Mesothelial cell of epicardium (in vitro differentiated cells): ENCODE measurements at regions not wholly inside any gene's neighbourhood (a gene's known extent, or its start where the extent isn't known, plus 50 kb on each side); places are given as distances from the start of the nearest gene placed in this dataset.

Experiments used
- DNase-seq, 2 experiments: peaks; one replicate each; pipeline ENCODE4 v3.0.0; 2021; ENCODE audit warnings: low spot score in 2 of 2; ENCODE audit not compliant: unreplicated experiment in 2 of 2
- H3K27ac Mint-ChIP-seq: 2 replicates; pipeline ENCODE4 v1.8.0; 2021; ENCODE audit warnings: mixed read lengths
- H3K27me3 Mint-ChIP-seq: 2 replicates; pipeline ENCODE4 v1.8.0; 2021; ENCODE audit warnings: low read depth, mixed read lengths
- H3K36me3 Mint-ChIP-seq: 2 replicates; pipeline ENCODE4 v1.8.0; 2021; ENCODE audit warnings: mixed read lengths
- H3K4me1 Mint-ChIP-seq: 2 replicates; pipeline ENCODE4 v1.8.0; 2021; ENCODE audit warnings: mixed read lengths
- H3K4me3 Mint-ChIP-seq: 2 replicates; pipeline ENCODE4 v1.8.0; 2021; ENCODE audit warnings: mild to moderate bottlenecking, moderate library complexity, mixed read lengths
- H3K9me3 Mint-ChIP-seq: 2 replicates; pipeline ENCODE4 v1.8.0; 2021; ENCODE audit warnings: mixed read lengths
- TF ChIP-seq, protein P1 (sequence below): fragments of 200-600 bp; sonication (generic); IDR thresholded peaks from one replicate; pipeline ENCODE4 v1.5.0; 2021; ENCODE audit warnings: antibody characterized with exemption; ENCODE audit not compliant: unreplicated experiment

DNA sequence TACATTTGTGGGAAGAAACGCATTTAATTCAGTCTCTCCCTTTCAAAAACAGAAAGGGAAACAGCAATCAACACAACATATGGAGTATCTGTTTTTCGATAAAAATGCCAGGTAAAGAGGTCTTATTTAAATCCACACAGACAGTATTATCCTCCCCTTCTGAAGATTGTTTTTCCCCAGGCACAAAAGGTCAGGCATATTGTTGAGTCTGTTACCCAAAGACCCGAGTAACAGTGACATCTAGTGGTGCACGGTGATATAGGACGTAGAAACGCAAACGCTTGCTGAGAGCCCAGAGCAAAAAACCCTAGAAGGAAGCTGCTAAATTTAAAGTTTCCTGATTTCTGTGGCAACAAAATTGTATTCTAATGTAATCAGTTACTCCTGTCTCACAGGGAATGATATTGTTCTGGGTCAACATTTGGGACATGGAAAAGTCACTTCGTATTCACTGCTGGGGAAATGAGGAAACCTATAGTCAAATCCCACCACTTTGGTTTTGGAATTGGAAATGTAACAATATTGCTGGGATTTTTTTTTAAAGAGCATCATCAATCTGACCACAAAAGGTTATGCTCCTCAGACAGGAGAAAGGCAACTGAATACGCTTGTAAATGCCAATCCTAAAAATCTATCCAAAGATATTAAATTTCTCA is 312.7 kb upstream of the CCDC54 start:
- TF ChIP-seq, protein P1, sequence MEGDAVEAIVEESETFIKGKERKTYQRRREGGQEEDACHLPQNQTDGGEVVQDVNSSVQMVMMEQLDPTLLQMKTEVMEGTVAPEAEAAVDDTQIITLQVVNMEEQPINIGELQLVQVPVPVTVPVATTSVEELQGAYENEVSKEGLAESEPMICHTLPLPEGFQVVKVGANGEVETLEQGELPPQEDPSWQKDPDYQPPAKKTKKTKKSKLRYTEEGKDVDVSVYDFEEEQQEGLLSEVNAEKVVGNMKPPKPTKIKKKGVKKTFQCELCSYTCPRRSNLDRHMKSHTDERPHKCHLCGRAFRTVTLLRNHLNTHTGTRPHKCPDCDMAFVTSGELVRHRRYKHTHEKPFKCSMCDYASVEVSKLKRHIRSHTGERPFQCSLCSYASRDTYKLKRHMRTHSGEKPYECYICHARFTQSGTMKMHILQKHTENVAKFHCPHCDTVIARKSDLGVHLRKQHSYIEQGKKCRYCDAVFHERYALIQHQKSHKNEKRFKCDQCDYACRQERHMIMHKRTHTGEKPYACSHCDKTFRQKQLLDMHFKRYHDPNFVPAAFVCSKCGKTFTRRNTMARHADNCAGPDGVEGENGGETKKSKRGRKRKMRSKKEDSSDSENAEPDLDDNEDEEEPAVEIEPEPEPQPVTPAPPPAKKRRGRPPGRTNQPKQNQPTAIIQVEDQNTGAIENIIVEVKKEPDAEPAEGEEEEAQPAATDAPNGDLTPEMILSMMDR, result peak; percentile 81
- peaks cover 46% of the 10 kb centered on the region for H3K4me1 Mint-ChIP-seq
- peaks cover 4% of the 10 kb centered on the region for H3K36me3 Mint-ChIP-seq
- H3K27me3 Mint-ChIP-seq, result no peaks in the 10 kb centered on the region
- peak; percentile 22 to 79 for DNase-seq
- H3K9me3 Mint-ChIP-seq, result peaks cover 5% of the 10 kb centered on the region
- H3K27ac Mint-ChIP-seq, result peak overlapping the region; percentile 85
- no peak overlapping the region for H3K4me3 Mint-ChIP-seq

DNA sequence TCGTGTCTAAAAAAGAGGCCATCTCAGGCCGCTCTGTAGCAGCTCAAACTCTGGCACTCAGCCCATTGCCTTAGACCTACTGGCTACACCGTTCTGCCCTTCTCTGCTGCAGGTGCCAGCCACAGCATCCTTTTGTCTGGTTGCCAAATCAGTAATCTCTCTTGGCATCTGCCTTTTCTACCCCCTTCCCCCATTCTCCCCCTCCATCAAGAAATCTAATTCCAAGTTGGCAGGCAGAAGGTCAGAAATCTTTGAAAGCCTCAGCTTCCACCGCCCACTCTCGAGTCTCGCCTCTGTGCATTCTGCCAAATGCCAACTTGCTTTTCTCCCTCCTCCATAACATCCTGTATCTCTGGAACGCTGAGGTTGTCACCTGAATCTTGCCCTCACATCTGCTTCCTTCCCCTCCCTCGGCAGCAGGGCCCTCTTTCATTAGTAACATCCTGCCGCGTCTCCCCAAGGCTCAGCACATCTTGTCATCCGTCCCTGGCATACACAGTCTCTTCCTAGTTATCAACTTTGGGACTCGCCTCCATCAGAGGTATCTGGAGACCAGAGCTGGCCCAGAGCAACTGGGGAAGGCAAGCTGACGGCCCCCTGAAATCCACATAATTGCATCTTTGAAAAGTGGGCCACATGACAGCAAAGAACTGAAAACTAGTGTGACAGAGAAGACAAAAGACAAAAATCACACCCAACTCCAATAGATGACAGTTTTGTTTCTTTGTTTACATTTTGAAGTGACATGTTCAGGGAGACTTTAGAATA is 312.0 kb upstream of the CCDC54 start:
- H3K4me1 Mint-ChIP-seq, result peaks cover 46% of the 10 kb centered on the region
- H3K36me3 Mint-ChIP-seq, result peaks cover 4% of the 10 kb centered on the region
- H3K9me3 Mint-ChIP-seq, result peaks cover 5% of the 10 kb centered on the region
- H3K27me3 Mint-ChIP-seq, result no peaks in the 10 kb centered on the region
- TF ChIP-seq, protein P1, result no peak
- H3K27ac Mint-ChIP-seq, result peak overlapping the region; percentile 52
- H3K4me3 Mint-ChIP-seq, result no peak overlapping the region
- DNase-seq, result no peak

DNA sequence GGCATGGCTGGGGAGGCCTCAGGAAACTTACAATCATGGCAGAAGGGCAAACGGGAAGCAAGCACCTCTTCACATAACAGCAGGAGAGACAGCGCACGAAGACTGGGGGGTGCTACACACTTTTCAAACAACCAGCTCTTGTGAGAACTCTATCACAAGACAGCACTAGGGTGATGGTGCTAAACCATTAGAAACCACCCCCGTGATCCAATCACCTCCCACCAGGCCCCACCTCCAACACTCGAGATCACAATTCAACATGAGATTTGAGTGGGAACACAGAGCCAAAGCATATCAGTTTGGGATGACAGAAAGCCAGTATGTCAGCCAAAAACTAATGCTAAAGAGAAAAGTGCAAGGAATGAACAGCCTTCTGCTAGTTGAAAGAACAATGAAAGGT is 309.8 kb upstream of the CCDC54 start:
- DNase-seq, result no peak
- H3K27me3 Mint-ChIP-seq, result no peaks in the 10 kb centered on the region
- H3K9me3 Mint-ChIP-seq, result peaks cover 5% of the 10 kb centered on the region
- TF ChIP-seq, protein P1, result no peak
- peaks cover 3% of the 10 kb centered on the region for H3K36me3 Mint-ChIP-seq
- no peak overlapping the region for H3K4me3 Mint-ChIP-seq
- peaks cover 33% of the 10 kb centered on the region for H3K4me1 Mint-ChIP-seq
- H3K27ac Mint-ChIP-seq, result no peak overlapping the region

DNA sequence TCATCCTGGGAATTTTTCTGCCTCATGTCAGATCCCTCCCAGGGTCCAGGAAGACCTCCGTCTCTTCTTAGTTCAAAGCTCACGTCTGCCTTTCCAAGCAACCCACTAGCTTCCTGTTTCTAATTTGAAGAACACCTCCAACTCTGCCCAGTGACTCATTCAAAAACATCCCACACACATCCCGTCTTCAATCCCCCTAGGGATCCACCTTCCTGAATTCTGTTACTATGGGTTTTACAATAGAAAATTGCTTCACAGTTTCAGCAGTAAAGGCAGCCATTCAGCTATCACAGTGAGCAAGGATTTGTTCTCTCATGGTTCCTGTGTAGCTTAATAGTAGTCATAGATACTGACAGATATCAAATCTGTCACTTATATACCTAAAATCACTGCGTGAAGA is 308.3 kb upstream of the CCDC54 start:
- H3K4me1 Mint-ChIP-seq, result peaks cover 21% of the 10 kb centered on the region
- H3K9me3 Mint-ChIP-seq, result peaks cover 5% of the 10 kb centered on the region
- TF ChIP-seq, protein P1, result no peak
- H3K36me3 Mint-ChIP-seq, result peaks cover 3% of the 10 kb centered on the region
- DNase-seq, result no peak
- no peaks in the 10 kb centered on the region for H3K27me3 Mint-ChIP-seq
- H3K4me3 Mint-ChIP-seq, result no peak overlapping the region
- no peak overlapping the region for H3K27ac Mint-ChIP-seq

DNA sequence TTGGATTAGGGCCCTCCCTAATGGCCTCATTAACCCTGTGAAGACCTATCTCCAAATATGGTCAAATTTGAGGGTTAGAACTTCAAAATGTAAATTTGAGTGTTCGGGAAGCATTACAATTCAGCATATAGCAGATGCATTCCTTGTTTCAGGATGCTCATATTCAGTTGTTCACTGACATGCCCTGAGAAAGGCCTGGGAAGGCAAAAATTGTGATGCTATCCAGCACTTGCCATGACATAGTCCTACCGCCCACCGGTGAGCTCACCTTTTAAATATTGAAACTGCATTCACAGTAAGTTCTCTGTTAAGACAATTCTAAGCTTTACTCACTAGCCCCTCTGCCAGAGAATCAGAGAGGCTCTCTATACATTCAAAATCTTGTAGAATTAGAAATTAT is 300.3 kb upstream of the CCDC54 start:
- no peaks in the 10 kb centered on the region for H3K36me3 Mint-ChIP-seq
- H3K27me3 Mint-ChIP-seq, result no peaks in the 10 kb centered on the region
- TF ChIP-seq, protein P1, result no peak
- peaks cover under 1% of the 10 kb centered on the region for H3K4me1 Mint-ChIP-seq
- no peaks in the 10 kb centered on the region for H3K9me3 Mint-ChIP-seq
- DNase-seq, result no peak
- H3K27ac Mint-ChIP-seq, result no peak overlapping the region
- H3K4me3 Mint-ChIP-seq, result no peak overlapping the region
